SH-SY5Y (cell line): ENCODE measurements at regions not wholly inside any gene's neighbourhood (a gene's known extent, or its start where the extent isn't known, plus 50 kb on each side); places are given as distances from the start of the nearest gene placed in this dataset.

ENCODE experiments used
- GATA2 ChIP-seq: IDR thresholded peaks from 2 replicates; pipeline ENCODE4 v1.6.1; 2011; ENCODE audit warnings: mild to moderate bottlenecking, low read depth, low read length
- GATA3 ChIP-seq: IDR thresholded peaks from 2 replicates; pipeline ENCODE4 v1.6.1; 2011; ENCODE audit warnings: low read depth, mild to moderate bottlenecking, low read length, moderate library complexity

- TF ChIP-seq GATA3, result no peak
- no peak for TF ChIP-seq GATA2
Measured at GRCh38 chr6:113363866-113364265, 493.3 kb upstream of the MARCKS start.
